Heart left ventricle (tissue), 16 donors: ENCODE measurements at regions not wholly inside any gene's neighbourhood (a gene's known extent, or its start where the extent isn't known, plus 50 kb on each side); places are given as distances from the start of the nearest gene placed in this dataset.

ENCODE experiments used
- ATAC-seq, 4 donors: fragments of 200-7000 bp; cut with Tn5 transposase; one replicate each; pipeline ENCODE4 v1.9.1; 2020 to 2022; ENCODE audit warnings: moderate library complexity in 4 of 4, mild to moderate bottlenecking in 3 of 4, moderate number of reproducible peaks in 1 of 4
- DNase-seq, 5 donors: peaks; one replicate each; pipeline ENCODE4 v3.0.0-alpha.2; 2020
- H3K27ac ChIP-seq, 12 donors: fragments of 200-600 bp; sonication (generic) in 4 of 12; one replicate each; pipeline versions ENCODE4 v1.5.0 to v1.8.0; 2016 to 2022; ENCODE audit warnings: mild to moderate bottlenecking in 2 of 12
- H3K27me3 ChIP-seq, 9 donors: fragments of 200-600 bp; sonication (generic) in 2 of 9; one replicate each; pipeline versions ENCODE4 v1.5.1 to v1.8.0; 2016 to 2022; ENCODE audit warnings: mild to moderate bottlenecking in 3 of 9
- H3K36me3 ChIP-seq, 9 donors: fragments of 200-600 bp; sonication (generic) in 2 of 9; one replicate each; pipeline versions ENCODE4 v1.5.0 to v1.8.0; 2018 to 2022; ENCODE audit warnings: mild to moderate bottlenecking in 2 of 9
- H3K4me1 ChIP-seq, 12 donors: fragments of 200-600 bp; sonication (generic) in 4 of 12; one replicate each; pipeline versions ENCODE4 v1.5.0 to v1.8.0; 2016 to 2022; ENCODE audit warnings: mild to moderate bottlenecking in 3 of 12
- H3K4me3 ChIP-seq, 12 donors: fragments of 200-600 bp; sonication (generic) in 4 of 12; one replicate each; pipeline versions ENCODE4 v1.5.0 to v1.8.0; 2017 to 2022; ENCODE audit warnings: mild to moderate bottlenecking in 9 of 12, moderate library complexity in 4 of 12
- H3K9me3 ChIP-seq, 12 donors: fragments of 200-600 bp; sonication (generic) in 4 of 12; one replicate each; pipeline versions ENCODE4 v1.5.0 to v1.8.0; 2016 to 2022; ENCODE audit warnings: mild to moderate bottlenecking in 1 of 12
- CTCF ChIP-seq, 12 donors: fragments of 200-600 bp; sonication (generic) in 4 of 12; IDR thresholded peaks; one replicate each; pipeline versions ENCODE4 v1.5.0 to v1.8.0; 2018 to 2022; ENCODE audit warnings: antibody characterized with exemption in 12 of 12, mild to moderate bottlenecking in 5 of 12
- POLR2A ChIP-seq, 2 donors: fragments of 450-650 bp; IDR thresholded peaks; one replicate each; pipeline ENCODE4 v1.6.1; 2017; ENCODE audit warnings: antibody characterized with exemption in 2 of 2, mild to moderate bottlenecking in 2 of 2, moderate library complexity in 2 of 2
- WGBS, 4 donors: extraction: QIAGEN DNeasy Blood & Tissue Kit in 2 of 4; methylation state at CpG; one replicate each; pipeline versions ENCODE4 v1.1.5 to v1.1.7; 2013 to 2018; 5-methylcytosine and 5-hydroxymethylcytosine counted together
- intact Hi-C, 10 donors: fragments of 100-400 bp; cut with DNase I; formaldehyde crosslinking; loops; one replicate each; pipeline versions ENCODE4 v1.11.1 to v1.14.2; 2022
- donor health status: ischemic (EF 13 %, LVEDD 7.1; RV severe dilation, severe dysfunction).
- donor health status: healthy with polysubstance abuse.
- donor health status: DM: no; HTN: yes; CAD: no.
- donor health status: DM: no; HTN: no; CAD: no.
- donor health status: ischemic (EF 25% LVEDD 6.9; RV normal size, moderate dysfunction).
- donor health status: ischemic (EF 25% LVEDD 5.7; RV mildly dilated, moderate dysfunction).
- donor health status: healthy.
- donor health status: DM: yes; HTN: yes; CAD: no.
- donor health status: ischemic (EF 35%, LVEDD 5.7; RV mildly dilated, moderate dysfunction).
- donor health status: nonischemic (EF 11% LVEDD 7.7; RV severe dilation, severe dysfunction).
- donor health status: DM: yes; HTN: yes; CAD: no.
- donor health status: PGD.
- donor health status: ischemic (EF 29% LVEDD 5.4; RV normal size, mild dysfunction).
- donor health status: nonischemic (EF 23%, LVEDD 6.1; RV moderate dilation, normal function).

DNA sequence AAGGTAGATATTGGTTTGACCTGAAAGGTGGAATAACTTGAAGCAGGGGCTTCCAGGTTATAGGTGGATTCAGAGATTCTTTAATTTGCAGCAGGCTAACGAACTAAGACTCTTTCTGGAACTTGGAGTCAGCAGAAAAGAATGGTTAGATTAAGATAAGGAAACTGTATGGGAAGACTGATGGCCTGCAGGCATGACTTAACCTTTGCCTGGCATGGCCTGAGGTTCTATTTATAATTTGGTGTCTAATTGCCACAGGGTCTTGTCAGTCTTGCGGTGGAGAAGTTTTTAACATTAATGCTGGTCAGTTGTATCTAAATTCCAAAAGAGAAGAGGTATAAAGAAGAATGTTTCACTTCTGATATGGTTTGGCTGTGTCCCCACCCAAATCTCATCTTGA is 110.3 kb upstream of the VCX3A start:
- intact Hi-C loops: no loop called here
- DNase-seq: no peak

DNA sequence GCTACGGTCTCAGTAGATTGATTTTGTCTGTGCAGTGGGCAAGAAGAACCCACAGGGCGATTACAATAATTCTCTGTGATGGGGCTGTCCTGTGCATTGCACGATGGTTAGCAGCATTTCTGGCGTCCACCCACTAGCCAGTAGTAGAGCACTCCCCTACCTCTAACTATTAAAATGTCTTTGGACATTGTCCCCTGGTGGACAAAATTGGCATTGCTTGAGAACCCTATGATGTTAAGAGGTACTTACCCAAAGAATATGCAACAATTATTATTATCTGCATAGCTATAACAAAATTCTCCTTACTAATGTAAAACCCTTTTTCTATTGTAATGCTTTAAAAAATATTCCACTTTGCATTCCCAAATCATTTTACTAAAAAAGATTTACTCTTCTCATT is 109.5 kb upstream of the VCX3A start:
- 88 to 98% (median 90%) methylated on average over 4 of the region's 4 CpGs for WGBS, 4 donors
- H3K4me1 ChIP-seq: no peaks in the 10 kb centered on the region
- TF ChIP-seq POLR2A (IDR thresholded peaks at IDR 0.05): no peak
- TF ChIP-seq CTCF (IDR thresholded peaks at IDR 0.05): peak in 3 of 12 donors; percentile 15 to 40 (median 25)
- ATAC-seq (no peak), DNase-seq (no peak)
- H3K36me3 ChIP-seq: no peaks in the 10 kb centered on the region
- no peak overlapping the region for H3K4me3 ChIP-seq
- peaks cover 0 to 11% (median 0%) of the 10 kb centered on the region in 12 donors for H3K9me3 ChIP-seq
- intact Hi-C loops: no loop called here
- no peak overlapping the region for H3K27ac ChIP-seq
- H3K27me3 ChIP-seq: no peaks in the 10 kb centered on the region

More for the DNA sequence above, 110.3 kb upstream of the VCX3A start:
- Histone ChIP-seq H3K27me3 (no peaks in the 10 kb centered on the region), H3K9me3 (peaks cover 0 to 11% (median 0%) of the 10 kb centered on the region in 12 donors), H3K27ac (no peak overlapping the region), H3K4me3 (no peak overlapping the region), H3K4me1 (no peaks in the 10 kb centered on the region), H3K36me3 (no peaks in the 10 kb centered on the region)
- ATAC-seq: no peak
- 38 to 54% (median 47%) methylated on average over 2 of the region's 2 CpGs for WGBS, 4 donors
- TF ChIP-seq CTCF (IDR thresholded peaks at IDR 0.05): no peak
- TF ChIP-seq POLR2A (IDR thresholded peaks at IDR 0.05): no peak

DNA sequence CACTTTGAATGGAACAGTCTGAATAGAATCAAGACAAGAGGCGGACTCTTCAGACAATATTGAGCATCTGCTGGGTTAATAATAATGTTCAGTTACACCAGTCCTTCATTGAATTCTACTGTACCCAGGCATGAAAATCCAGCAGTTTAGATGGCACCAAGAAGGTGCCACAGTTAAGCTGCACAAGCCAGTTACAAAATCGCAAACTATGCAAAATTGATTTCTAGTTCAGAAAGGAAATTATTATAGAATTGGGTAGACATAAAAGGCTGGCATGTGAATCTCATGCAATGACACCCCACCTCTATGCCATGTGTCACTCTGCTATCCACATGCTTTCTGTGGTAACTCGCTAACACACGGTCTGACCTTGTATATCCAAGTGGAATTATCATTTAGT is 105.8 kb upstream of the VCX3A start:
- H3K36me3 ChIP-seq: no peaks in the 10 kb centered on the region
- TF ChIP-seq POLR2A (IDR thresholded peaks at IDR 0.05): no peak
- TF ChIP-seq CTCF (IDR thresholded peaks at IDR 0.05): no peak
- WGBS, 4 donors: 84 to 98% (median 89%) methylated on average over 4 of the region's 4 CpGs

GRCh38 chrX:6614506-6614905 is 79.6 kb upstream of the VCX3A start:
- Histone ChIP-seq H3K27ac (no peak overlapping the region), H3K4me1 (no peaks in the 10 kb centered on the region), H3K27me3 (no peaks in the 10 kb centered on the region), H3K4me3 (no peak overlapping the region), H3K36me3 (no peaks in the 10 kb centered on the region), H3K9me3 (no peaks in the 10 kb centered on the region)
- intact Hi-C loops: no loop called here
- TF ChIP-seq POLR2A (IDR thresholded peaks at IDR 0.05): no peak
- ATAC-seq: no peak
- WGBS, 4 donors: 42 to 50% (median 45%) methylated on average over 7 of the region's 7 CpGs
- DNase-seq: no peak

More for the DNA sequence above, 105.8 kb upstream of the VCX3A start:
- intact Hi-C loops: no loop called here
- ATAC-seq (no peak), DNase-seq (no peak)
- Histone ChIP-seq H3K27ac (no peak overlapping the region), H3K4me3 (no peak overlapping the region), H3K4me1 (no peaks in the 10 kb centered on the region), H3K9me3 (peaks cover 0 to 11% (median 0%) of the 10 kb centered on the region in 12 donors), H3K27me3 (no peaks in the 10 kb centered on the region)

GRCh38 chrX:6599230-6599860 is 64.4 kb upstream of the VCX3A start:
- WGBS, 4 donors: 47 to 63% (median 58%) methylated on average over 4 of the region's 4 CpGs
- Histone ChIP-seq H3K4me3 (no peak overlapping the region), H3K9me3 (no peaks in the 10 kb centered on the region), H3K4me1 (no peaks in the 10 kb centered on the region), H3K36me3 (no peaks in the 10 kb centered on the region), H3K27me3 (no peaks in the 10 kb centered on the region), H3K27ac (no peak overlapping the region)
- TF ChIP-seq CTCF (IDR thresholded peaks at IDR 0.05) (no peak), POLR2A (IDR thresholded peaks at IDR 0.05) (no peak)
- no peak for ATAC-seq
- intact Hi-C loops: no loop called here
- DNase-seq: no peak
